ENCODE measurements at regions not wholly inside any gene's neighbourhood (a gene's known extent, or its start where the extent isn't known, plus 50 kb on each side); places are given as distances from the start of the nearest gene placed in this dataset.

DNA sequence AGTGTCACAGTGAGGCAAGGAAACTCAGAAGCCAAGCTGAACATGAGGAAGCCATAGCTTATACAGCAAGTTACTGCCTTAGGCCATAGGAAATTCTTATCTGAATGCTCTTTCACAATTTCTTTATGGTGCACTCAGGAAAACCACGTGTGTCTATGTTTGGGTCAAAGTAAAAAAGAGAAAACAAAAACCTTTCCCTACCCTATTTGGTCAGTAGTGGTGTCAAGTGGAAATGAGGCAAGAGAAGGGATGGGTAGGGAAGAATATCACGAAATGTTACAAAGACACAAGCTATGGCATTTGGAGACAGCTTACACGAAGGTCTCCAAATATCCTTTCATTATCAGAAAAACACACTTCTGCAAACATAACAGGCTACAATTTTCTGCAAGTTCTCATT, 83.4 kb upstream of the INPP4B start:
- no peaks in the 10 kb centered on the region for H3K4me1 Mint-ChIP-seq
- no peak overlapping the region for H3K27ac Mint-ChIP-seq (ENCODE audit: unreplicated experiment)
- H3K36me3 Mint-ChIP-seq (ENCODE audit: low read depth): no peaks in the 10 kb centered on the region
- no peak for TF ChIP-seq CTCF (conservative IDR thresholded peaks at IDR 0.05)
- DNase-seq (ENCODE audit: low read depth, low spot score): no peak
- H3K9me3 Mint-ChIP-seq: no peaks in the 10 kb centered on the region
- no peak overlapping the region for H3K4me3 Mint-ChIP-seq
- H3K27me3 Mint-ChIP-seq (ENCODE audit: low read depth): no peaks in the 10 kb centered on the region

DNA sequence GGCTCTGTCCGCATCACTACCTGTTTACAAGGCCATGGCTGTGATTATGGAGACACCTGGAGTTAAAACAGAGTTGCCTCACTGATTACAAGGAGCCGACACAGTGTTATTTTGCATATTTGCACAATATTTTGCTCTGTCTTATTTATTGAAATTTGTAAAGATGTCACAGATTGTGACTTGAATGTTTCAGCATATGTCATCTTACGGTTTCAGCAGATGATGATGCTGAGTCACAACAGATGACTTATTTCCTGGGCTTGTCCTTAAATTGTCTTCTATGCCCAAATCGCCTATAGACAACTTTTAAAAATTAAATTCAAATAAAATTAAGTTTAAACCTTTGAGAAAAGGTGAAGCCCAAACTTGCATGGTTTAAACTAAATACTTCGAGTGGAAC, 87.1 kb upstream of the INPP4B start:
- H3K27me3 Mint-ChIP-seq (ENCODE audit: low read depth): no peaks in the 10 kb centered on the region
- H3K27ac Mint-ChIP-seq (ENCODE audit: unreplicated experiment): no peak overlapping the region
- H3K9me3 Mint-ChIP-seq: no peaks in the 10 kb centered on the region
- TF ChIP-seq CTCF (conservative IDR thresholded peaks at IDR 0.05): no peak
- no peak for DNase-seq (ENCODE audit: low read depth, low spot score)
- no peak overlapping the region for H3K4me3 Mint-ChIP-seq
- no peaks in the 10 kb centered on the region for H3K4me1 Mint-ChIP-seq
- no peaks in the 10 kb centered on the region for H3K36me3 Mint-ChIP-seq (ENCODE audit: low read depth)

- no peak for TF ChIP-seq CTCF (conservative IDR thresholded peaks at IDR 0.05)
- no peaks in the 10 kb centered on the region for H3K36me3 Mint-ChIP-seq (ENCODE audit: low read depth)
- H3K4me3 Mint-ChIP-seq: no peak overlapping the region
- no peak for DNase-seq (ENCODE audit: low read depth, low spot score)
- no peak overlapping the region for H3K27ac Mint-ChIP-seq (ENCODE audit: unreplicated experiment)
- H3K9me3 Mint-ChIP-seq: no peaks in the 10 kb centered on the region
- H3K27me3 Mint-ChIP-seq (ENCODE audit: low read depth): no peaks in the 10 kb centered on the region
- H3K4me1 Mint-ChIP-seq: no peaks in the 10 kb centered on the region
Observed at GRCh38 chr4:142940425-142941330, 94.6 kb upstream of the INPP4B start.

- H3K9me3 Mint-ChIP-seq: peaks cover 4% of the 10 kb centered on the region
- H3K36me3 Mint-ChIP-seq (ENCODE audit: low read depth): peaks cover 3% of the 10 kb centered on the region
- H3K4me1 Mint-ChIP-seq: no peaks in the 10 kb centered on the region
- no peak for DNase-seq (ENCODE audit: low read depth, low spot score)
- H3K27me3 Mint-ChIP-seq (ENCODE audit: low read depth): no peaks in the 10 kb centered on the region
- no peak for TF ChIP-seq CTCF (conservative IDR thresholded peaks at IDR 0.05)
- no peak overlapping the region for H3K4me3 Mint-ChIP-seq
- H3K27ac Mint-ChIP-seq (ENCODE audit: unreplicated experiment): no peak overlapping the region
Observed at GRCh38 chr4:142944565-142944964, 98.5 kb upstream of the INPP4B start.

GRCh38 chr4:142952821-142953580, 106.9 kb upstream of the INPP4B start:
- Mint-ChIP-seq H3K4me3 (no peak overlapping the region), H3K9me3 (peaks cover 11% of the 10 kb centered on the region), H3K27me3 (ENCODE audit: low read depth) (no peaks in the 10 kb centered on the region), H3K27ac (ENCODE audit: unreplicated experiment) (no peak overlapping the region), H3K36me3 (ENCODE audit: low read depth) (peaks cover 3% of the 10 kb centered on the region), H3K4me1 (peaks cover 14% of the 10 kb centered on the region)
- TF ChIP-seq CTCF (conservative IDR thresholded peaks at IDR 0.05): no peak
- no peak for DNase-seq (ENCODE audit: low read depth, low spot score)

Data from neural crest cell (in vitro differentiated cells).